ENCODE measurements at regions not wholly inside any gene's neighbourhood (a gene's known extent, or its start where the extent isn't known, plus 50 kb on each side); places are given as distances from the start of the nearest gene placed in this dataset.

GRCh38 chr1:105664495-105664894 lies 1392.0 kb upstream of the PRMT6 start:
- FAIRE-seq (no peak), DNase-seq (ENCODE audit: insufficient read length, low spot score) (no peak)

- FAIRE-seq: no peak
Measured at GRCh38 chr1:105678334-105678733, 1378.1 kb upstream of the PRMT6 start.

GRCh38 chr1:105684714-105685113 lies 1371.8 kb upstream of the PRMT6 start:
- FAIRE-seq (no peak), DNase-seq (ENCODE audit: insufficient read length, low spot score) (no peak)

More at GRCh38 chr1:105678334-105678733, 1378.1 kb upstream of the PRMT6 start:
- no peak for DNase-seq (ENCODE audit: insufficient read length, low spot score)

DNA sequence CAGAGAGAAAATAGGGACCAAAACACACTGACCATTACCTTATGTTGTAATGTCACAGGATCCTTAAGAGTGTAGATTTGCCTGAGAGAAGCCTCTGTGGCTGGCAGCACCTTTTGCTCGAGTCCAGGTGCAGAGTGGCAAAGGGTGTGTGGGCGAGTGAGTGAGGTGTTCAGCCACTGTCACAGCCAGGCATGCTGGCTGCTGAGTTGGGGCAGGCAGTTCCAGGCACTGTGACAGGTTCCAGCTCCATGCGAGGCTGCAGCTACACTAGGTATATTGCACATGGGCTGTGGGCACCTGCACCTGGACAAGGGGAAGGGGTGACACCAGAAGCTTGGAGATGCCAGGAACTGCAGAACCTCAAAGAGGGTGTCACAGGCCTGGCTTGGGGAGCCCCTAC lies 1370.4 kb upstream of the PRMT6 start:
- no peak for FAIRE-seq

DNA sequence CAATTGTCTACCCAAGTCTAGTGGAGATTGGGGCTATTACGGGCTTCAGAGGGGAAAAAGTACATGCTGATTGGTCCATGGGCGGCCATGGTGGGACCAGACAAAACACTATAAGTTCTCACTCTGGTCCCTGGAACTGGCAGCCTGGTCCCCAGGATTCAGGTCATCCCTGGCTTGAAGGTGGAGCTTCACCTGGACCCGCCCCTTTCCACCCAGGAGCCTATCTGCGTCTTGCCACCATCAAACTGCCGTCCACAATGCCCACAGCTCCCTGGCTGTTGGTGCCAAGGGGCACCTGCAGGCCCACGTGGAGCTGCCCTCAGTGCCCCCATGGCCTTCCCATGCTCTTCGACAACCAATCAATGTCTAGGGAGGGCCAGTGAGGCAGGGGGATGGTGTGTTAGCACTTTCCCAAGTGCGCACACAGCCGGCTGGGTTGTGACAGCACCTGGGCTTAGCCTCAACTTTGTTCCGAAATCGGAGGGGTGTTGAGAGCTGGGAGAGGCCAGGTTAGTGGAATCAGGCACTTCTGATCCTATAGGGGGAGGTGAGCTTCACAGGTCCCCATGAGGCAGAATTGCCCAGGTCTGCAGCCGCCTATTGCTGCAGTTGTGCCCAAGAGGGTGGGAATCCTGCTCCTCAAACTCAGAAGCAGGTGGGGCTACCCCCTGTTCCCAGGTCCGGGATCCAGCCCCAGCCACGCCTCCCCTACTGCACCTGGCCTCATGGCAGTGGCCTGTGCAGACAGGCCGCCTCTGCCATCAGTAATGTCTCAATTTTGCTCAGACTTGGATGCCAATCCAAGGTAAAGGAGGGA lies 1369.4 kb upstream of the PRMT6 start:
- FAIRE-seq (no peak), DNase-seq (ENCODE audit: insufficient read length, low spot score) (no peak)

More for the DNA sequence above, 1370.4 kb upstream of the PRMT6 start:
- no peak for DNase-seq (ENCODE audit: insufficient read length, low spot score)

GRCh38 chr1:105700723-105701122 lies 1355.8 kb upstream of the PRMT6 start:
- no peak for DNase-seq (ENCODE audit: insufficient read length, low spot score)
- no peak for FAIRE-seq

DNA sequence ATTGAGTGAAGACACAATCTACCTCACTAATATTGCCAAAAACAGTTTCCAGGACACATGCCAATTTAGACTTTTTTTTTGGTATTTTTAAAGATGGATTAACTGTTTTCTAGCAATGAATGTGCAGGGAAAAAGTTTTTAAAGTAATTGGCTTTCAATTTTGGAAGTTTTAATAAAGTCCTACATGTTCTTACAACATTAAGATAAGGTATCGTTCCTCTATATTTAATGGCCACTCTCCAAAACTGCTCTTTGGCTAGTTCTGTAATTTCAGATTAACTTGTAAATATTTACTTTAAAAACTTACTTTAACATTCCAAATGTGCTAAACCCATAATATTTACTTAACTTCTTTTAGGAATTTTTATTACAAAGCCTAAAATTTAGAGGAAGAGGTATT lies 1332.2 kb upstream of the PRMT6 start:
- no peak for FAIRE-seq
- DNase-seq (ENCODE audit: insufficient read length, low spot score): no peak

GRCh38 chr1:105730701-105731100 lies 1325.8 kb upstream of the PRMT6 start:
- FAIRE-seq (no peak), DNase-seq (ENCODE audit: insufficient read length, low spot score) (no peak)

DNA sequence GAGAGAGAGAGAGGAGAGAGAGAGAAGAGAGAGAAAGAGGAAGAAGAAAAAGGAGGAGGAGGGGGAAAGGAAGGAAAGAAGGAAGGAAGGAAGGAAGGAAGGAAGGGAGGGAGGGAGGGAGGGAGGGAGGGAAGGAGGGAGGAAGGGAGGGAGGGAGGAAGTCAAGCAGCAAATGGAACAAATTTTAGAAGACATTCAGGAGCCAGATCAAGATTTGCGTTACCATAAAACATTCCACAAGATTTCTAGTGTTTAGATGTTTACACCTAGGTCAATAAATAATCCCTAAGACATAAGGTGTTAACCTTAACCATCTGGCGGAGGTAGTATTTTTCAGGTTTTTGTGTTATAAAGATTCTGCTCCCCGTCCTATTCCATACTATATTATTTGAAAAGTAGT lies 1320.1 kb upstream of the PRMT6 start:
- no peak for FAIRE-seq

GRCh38 chr1:105779727-105780126 lies 1276.7 kb upstream of the PRMT6 start:
- no peak for FAIRE-seq
- no peak for DNase-seq (ENCODE audit: insufficient read length, low spot score)

More for the DNA sequence above, 1320.1 kb upstream of the PRMT6 start:
- DNase-seq (ENCODE audit: insufficient read length, low spot score): no peak

GRCh38 chr1:105785021-105785420 lies 1271.5 kb upstream of the PRMT6 start:
- no peak for DNase-seq (ENCODE audit: insufficient read length, low spot score)
- FAIRE-seq: no peak

GRCh38 chr1:105793536-105794146 lies 1262.8 kb upstream of the PRMT6 start:
- no peak for FAIRE-seq
- DNase-seq (ENCODE audit: insufficient read length, low spot score): peak; percentile 18

DNA sequence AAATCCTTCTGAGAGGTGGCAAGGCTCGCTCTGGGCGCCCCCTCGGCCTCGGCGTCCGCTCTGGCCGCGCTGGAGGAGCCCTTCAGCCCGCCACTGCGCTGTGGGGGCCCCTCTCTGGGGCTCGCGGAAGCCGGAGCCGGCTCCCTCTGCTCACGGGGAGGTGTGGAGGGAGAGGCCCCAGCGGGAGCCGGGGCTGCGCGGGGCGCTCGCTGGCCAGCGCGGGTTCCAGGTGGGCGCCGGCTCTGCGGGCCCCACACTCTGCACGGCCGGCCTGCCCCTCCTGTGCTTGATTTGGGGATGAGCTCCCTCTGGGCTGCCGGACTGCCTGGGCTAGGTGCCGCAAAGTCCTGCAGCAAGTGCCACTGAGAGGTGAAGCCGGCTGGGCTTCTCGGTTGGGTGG lies 1260.7 kb upstream of the PRMT6 start:
- DNase-seq (ENCODE audit: insufficient read length, low spot score) (no peak), FAIRE-seq (no peak)

DNA sequence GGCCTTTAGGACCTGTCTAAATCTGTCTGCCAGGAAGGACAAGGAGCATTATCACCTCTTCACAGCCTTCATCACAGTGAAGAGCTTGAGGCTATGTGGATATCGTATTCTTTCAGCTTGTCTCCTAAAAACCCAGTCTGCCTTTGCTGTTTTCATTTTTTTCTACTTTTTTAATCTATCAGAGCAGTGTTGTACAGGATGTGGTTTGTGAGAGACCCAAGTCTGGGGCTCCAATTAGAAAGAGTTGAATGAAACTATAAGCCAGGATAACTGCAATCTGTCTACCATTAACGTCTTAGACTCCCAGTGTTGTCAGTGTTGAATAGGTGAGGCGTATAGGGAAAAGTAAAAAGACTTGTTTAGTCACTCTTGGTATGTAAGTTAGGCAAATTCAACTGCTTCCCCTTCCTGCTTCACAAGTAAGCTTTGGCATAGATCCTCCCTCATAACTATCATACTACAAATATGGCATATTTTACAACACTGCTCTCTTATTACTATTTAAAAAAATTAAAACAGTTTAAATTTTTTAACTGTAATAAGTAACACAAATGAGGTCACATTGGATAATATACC lies 1225.8 kb upstream of the PRMT6 start:
- no peak for DNase-seq (ENCODE audit: insufficient read length, low spot score)
- FAIRE-seq: no peak

GRCh38 chr1:105838071-105838470 lies 1218.4 kb upstream of the PRMT6 start:
- DNase-seq (ENCODE audit: insufficient read length, low spot score): no peak
- FAIRE-seq: no peak

DNA sequence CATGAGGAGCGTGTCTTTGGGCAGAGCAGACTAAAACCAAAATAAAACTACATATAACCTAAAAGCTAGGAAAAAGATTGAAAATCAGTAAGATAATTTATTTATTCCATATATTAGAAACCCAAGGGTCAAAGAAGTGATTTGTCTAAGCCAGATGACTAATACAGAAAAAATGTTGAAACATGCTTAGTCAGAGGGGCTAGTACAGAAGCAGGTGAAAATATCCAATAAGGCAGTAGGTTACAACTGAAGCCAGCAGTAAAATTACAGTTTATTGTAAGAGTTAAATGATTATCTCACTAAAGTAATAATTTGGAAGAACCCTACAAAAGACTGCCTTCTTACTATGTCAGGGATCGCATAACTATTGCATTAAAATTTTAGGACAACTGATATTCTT lies 1190.9 kb upstream of the PRMT6 start:
- FAIRE-seq: no peak
- no peak for DNase-seq (ENCODE audit: insufficient read length, low spot score)

DNA sequence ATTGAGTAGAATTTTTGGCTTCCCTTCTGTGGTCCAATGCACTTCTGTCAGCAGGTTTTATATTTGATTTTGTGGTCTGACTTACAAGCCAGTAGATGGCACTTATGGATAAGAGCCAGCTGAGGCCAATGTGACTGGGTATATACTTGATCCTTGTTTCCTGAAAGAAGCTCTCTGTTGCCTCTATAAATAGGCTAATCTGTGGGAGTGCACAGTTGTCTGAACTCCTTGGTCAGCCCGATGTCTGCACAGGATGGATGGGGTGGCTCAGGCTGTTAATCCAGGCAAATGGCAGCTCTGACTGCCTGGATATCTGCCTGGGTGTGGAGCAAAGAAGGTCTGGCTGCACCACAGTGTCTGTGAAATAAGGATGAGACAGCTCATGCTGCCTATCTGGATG lies 1183.7 kb upstream of the PRMT6 start:
- no peak for DNase-seq (ENCODE audit: insufficient read length, low spot score)
- no peak for FAIRE-seq

DNA sequence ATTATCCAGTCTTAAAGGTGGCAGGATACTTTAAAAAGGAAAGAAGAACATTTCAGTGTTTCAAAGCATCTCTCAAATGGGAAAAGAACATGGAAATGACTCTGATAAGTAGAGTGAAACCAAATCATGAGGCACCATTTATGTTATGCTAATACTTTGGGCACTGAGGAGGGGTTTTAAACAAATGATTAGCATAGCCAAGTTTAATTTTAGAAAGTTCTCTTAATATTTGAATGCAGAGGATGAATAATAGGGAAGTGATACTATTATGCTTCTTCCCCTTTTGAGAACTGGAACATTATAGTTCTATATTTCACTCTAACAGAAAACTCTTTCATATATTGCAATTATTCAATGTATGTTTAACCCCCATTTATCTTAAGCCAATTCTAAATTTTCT lies 1181.9 kb upstream of the PRMT6 start:
- DNase-seq (ENCODE audit: insufficient read length, low spot score) (no peak), FAIRE-seq (no peak)

DNA sequence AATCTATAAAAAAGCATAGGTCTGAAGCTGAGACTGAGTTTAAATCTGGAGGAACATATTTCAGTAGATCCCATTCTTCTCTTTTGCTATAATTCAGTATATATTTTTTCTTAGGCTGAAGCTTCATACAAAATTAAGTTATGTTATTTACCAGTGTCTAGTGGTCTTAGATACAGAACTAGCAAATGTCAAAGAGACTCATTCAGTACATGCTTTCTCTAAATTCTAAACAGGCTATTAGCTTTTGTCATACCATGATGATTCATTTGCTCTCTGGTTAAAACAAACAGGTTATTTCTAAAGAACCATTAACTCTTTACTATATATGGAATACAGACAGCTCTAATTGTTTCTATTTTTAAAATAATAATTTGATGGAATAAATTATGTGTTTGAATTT lies 1170.2 kb upstream of the PRMT6 start:
- DNase-seq (ENCODE audit: insufficient read length, low spot score) (no peak), FAIRE-seq (no peak)

GRCh38 chr1:105891308-105891707 lies 1165.2 kb upstream of the PRMT6 start:
- DNase-seq (ENCODE audit: insufficient read length, low spot score) (no peak), FAIRE-seq (no peak)

DNA sequence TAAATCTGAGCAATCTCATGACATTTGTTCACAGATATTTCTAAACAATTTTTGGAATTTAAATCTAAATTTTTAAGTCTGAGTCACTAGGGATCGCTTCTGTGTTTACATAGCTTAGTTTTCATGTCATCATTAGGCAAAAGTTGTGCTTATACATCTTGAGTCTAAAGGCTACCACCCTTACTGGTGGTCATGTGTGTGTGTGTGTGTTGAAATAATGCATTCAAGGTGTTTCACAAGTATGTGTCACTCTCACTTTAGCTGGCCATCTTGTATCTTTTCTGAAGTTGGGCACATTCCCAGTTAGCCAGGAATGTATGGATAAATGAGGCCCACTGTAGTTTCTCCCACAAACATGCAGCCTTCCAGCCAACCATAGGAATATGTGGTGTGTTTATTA lies 1162.5 kb upstream of the PRMT6 start:
- DNase-seq (ENCODE audit: insufficient read length, low spot score): no peak

GRCh38 chr1:105909811-105910210 lies 1146.7 kb upstream of the PRMT6 start:
- no peak for DNase-seq (ENCODE audit: insufficient read length, low spot score)
- FAIRE-seq: no peak

More for the DNA sequence above, 1162.5 kb upstream of the PRMT6 start:
- no peak for FAIRE-seq
